HG02759 (cell line): ENCODE measurements at regions not wholly inside any gene's neighbourhood (a gene's known extent, or its start where the extent isn't known, plus 50 kb on each side); places are given as distances from the start of the nearest gene placed in this dataset.
"Not testable (repeated sequence)": the region's sequence is repeated elsewhere in the genome, so short reads cannot be mapped to it uniquely, and the experiment has no call there.

Experiments used
- ATAC-seq: cut with Tn5 transposase; IDR thresholded peaks from one replicate; pipeline ENCODE4 v1.9.1; 2021; ENCODE audit warnings: mild to moderate bottlenecking, moderate library complexity; ENCODE audit not compliant: unreplicated experiment

- ATAC-seq = no peak
Measured at GRCh38 chr17:51434434-51435170, 174.3 kb downstream of the UTP18 start.

- ATAC-seq = no peak
Measured at GRCh38 chr17:51435171-51435552, 174.8 kb downstream of the UTP18 start.

GRCh38 chr17:51435641-51436091, 175.3 kb downstream of the UTP18 start:
- ATAC-seq = peak; percentile 47

- no peak for ATAC-seq
Measured at GRCh38 chr17:51439395-51440229, 179.3 kb downstream of the UTP18 start.

- no peak for ATAC-seq
Measured at GRCh38 chr17:51441431-51441830, 181.1 kb downstream of the UTP18 start.

GRCh38 chr17:51442088-51442865, 181.9 kb downstream of the UTP18 start:
- ATAC-seq = no peak

- no peak for ATAC-seq
Measured at GRCh38 chr17:51443646-51444045, 183.3 kb downstream of the UTP18 start.

- ATAC-seq = no peak
Measured at GRCh38 chr17:51445946-51446345, 185.6 kb downstream of the UTP18 start.

- no peak for ATAC-seq
Measured at GRCh38 chr17:51454456-51454978, 194.2 kb downstream of the UTP18 start.

- ATAC-seq = no peak
Measured at GRCh38 chr17:51455211-51455610, 194.9 kb downstream of the UTP18 start.

GRCh38 chr17:51455931-51456330, 195.6 kb downstream of the UTP18 start:
- ATAC-seq = no peak

- no peak for ATAC-seq
Measured at GRCh38 chr17:51456942-51457341, 196.6 kb downstream of the UTP18 start.

- no peak for ATAC-seq
Measured at GRCh38 chr17:51461578-51462004, 201.2 kb downstream of the UTP18 start.

- ATAC-seq = no peak
Measured at GRCh38 chr17:51463353-51463752, 203.0 kb downstream of the UTP18 start.

GRCh38 chr17:51467336-51467735, 207.0 kb downstream of the UTP18 start:
- no peak for ATAC-seq

- no peak for ATAC-seq
Measured at GRCh38 chr17:51472670-51473205, 212.4 kb downstream of the UTP18 start.

GRCh38 chr17:51474764-51475163, 214.4 kb downstream of the UTP18 start:
- ATAC-seq = no peak

GRCh38 chr17:51475730-51476129, 215.4 kb downstream of the UTP18 start:
- no peak for ATAC-seq

- ATAC-seq = no peak
Measured at GRCh38 chr17:51479303-51479702, 219.0 kb downstream of the UTP18 start.

- ATAC-seq = no peak
Measured at GRCh38 chr17:51481370-51481769, 221.0 kb downstream of the UTP18 start.

- not testable (repeated sequence) for ATAC-seq
Measured at GRCh38 chr17:51482248-51482647, 221.9 kb downstream of the UTP18 start.
